HG03159 (cell line): ENCODE measurements at regions not wholly inside any gene's neighbourhood (a gene's known extent, or its start where the extent isn't known, plus 50 kb on each side); places are given as distances from the start of the nearest gene placed in this dataset.

Experiments
- ATAC-seq: cut with Tn5 transposase; IDR thresholded peaks from one replicate; pipeline ENCODE4 v1.9.1; 2021; ENCODE audit warnings: mild to moderate bottlenecking, moderate library complexity; ENCODE audit not compliant: unreplicated experiment

- no peak for ATAC-seq
Observed at GRCh38 chr1:38305666-38306065, 259.1 kb upstream of the POU3F1 start.

- ATAC-seq: no peak
Observed at GRCh38 chr1:38303843-38304242, 257.2 kb upstream of the POU3F1 start.

- no peak for ATAC-seq
Observed at GRCh38 chr1:38301040-38301439, 254.4 kb upstream of the POU3F1 start.

GRCh38 chr1:38300616-38301015 is 254.0 kb upstream of the POU3F1 start:
- ATAC-seq: no peak

- no peak for ATAC-seq
Observed at GRCh38 chr1:38297842-38298241, 251.2 kb upstream of the POU3F1 start.

GRCh38 chr1:38297246-38297645 is 250.7 kb upstream of the POU3F1 start:
- no peak for ATAC-seq

GRCh38 chr1:38296047-38296446 is 249.5 kb upstream of the POU3F1 start:
- no peak for ATAC-seq

- ATAC-seq: no peak
Observed at GRCh38 chr1:38293567-38293966, 247.0 kb upstream of the POU3F1 start.

- no peak for ATAC-seq
Observed at GRCh38 chr1:38292969-38293368, 246.4 kb upstream of the POU3F1 start.

- no peak for ATAC-seq
Observed at GRCh38 chr1:38291906-38292521, 245.4 kb upstream of the POU3F1 start.

GRCh38 chr1:38291336-38291735 is 244.7 kb upstream of the POU3F1 start:
- ATAC-seq: no peak

GRCh38 chr1:38289034-38289433 is 242.4 kb upstream of the POU3F1 start:
- ATAC-seq: no peak

- ATAC-seq: no peak
Observed at GRCh38 chr1:38287547-38287946, 241.0 kb upstream of the POU3F1 start.

GRCh38 chr1:38287036-38287435 is 240.4 kb upstream of the POU3F1 start:
- ATAC-seq: no peak

- ATAC-seq: no peak
Observed at GRCh38 chr1:38285807-38286530, 239.4 kb upstream of the POU3F1 start.

- ATAC-seq: no peak
Observed at GRCh38 chr1:38284953-38285352, 238.4 kb upstream of the POU3F1 start.

- ATAC-seq: no peak
Observed at GRCh38 chr1:38283696-38284470, 237.3 kb upstream of the POU3F1 start.

GRCh38 chr1:38279148-38279547 is 232.6 kb upstream of the POU3F1 start:
- ATAC-seq: no peak

GRCh38 chr1:38277646-38278045 is 231.1 kb upstream of the POU3F1 start:
- no peak for ATAC-seq

GRCh38 chr1:38275960-38276359 is 229.4 kb upstream of the POU3F1 start:
- ATAC-seq: no peak

- no peak for ATAC-seq
Observed at GRCh38 chr1:38274974-38275373, 228.4 kb upstream of the POU3F1 start.

GRCh38 chr1:38273196-38273804 is 226.7 kb upstream of the POU3F1 start:
- no peak for ATAC-seq
